ENCODE measurements at regions not wholly inside any gene's neighbourhood (a gene's known extent, or its start where the extent isn't known, plus 50 kb on each side); places are given as distances from the start of the nearest gene placed in this dataset.
"Not testable (repeated sequence)": the region's sequence is repeated elsewhere in the genome, so short reads cannot be mapped to it uniquely, and the experiment has no call there.

DNA sequence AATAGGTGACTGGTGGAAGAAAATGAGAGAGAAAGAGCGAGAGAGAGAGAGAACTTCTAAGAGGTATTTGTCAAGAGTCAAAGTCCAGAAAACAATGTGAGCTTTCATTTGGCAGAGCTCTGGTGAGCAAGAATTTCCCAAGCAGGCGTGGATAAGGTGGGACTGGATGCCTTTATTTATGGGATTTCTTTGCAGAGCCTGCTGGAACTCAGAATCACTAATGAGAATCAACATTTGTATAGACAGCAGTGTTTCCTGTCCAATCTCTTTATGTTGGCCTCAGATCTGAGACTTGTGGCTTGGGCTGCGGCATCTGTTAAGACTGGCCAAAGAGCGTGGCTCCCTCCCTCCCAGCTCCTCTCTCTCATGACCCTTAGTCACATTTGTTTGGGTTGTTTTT lies 67.9 kb upstream of the TBL1X start:
- TF ChIP-seq, protein P1, sequence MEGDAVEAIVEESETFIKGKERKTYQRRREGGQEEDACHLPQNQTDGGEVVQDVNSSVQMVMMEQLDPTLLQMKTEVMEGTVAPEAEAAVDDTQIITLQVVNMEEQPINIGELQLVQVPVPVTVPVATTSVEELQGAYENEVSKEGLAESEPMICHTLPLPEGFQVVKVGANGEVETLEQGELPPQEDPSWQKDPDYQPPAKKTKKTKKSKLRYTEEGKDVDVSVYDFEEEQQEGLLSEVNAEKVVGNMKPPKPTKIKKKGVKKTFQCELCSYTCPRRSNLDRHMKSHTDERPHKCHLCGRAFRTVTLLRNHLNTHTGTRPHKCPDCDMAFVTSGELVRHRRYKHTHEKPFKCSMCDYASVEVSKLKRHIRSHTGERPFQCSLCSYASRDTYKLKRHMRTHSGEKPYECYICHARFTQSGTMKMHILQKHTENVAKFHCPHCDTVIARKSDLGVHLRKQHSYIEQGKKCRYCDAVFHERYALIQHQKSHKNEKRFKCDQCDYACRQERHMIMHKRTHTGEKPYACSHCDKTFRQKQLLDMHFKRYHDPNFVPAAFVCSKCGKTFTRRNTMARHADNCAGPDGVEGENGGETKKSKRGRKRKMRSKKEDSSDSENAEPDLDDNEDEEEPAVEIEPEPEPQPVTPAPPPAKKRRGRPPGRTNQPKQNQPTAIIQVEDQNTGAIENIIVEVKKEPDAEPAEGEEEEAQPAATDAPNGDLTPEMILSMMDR (IDR thresholded peaks at IDR 0.05), result no peak
- no peak for DNase-seq
- Mint-ChIP-seq H3K4me3 (no peak overlapping the region), H3K27me3 (ENCODE audit: insufficient read depth) (peaks cover 2% of the 10 kb centered on the region), H3K36me3 (ENCODE audit: low read depth) (no peaks in the 10 kb centered on the region), H3K9me3 (no peaks in the 10 kb centered on the region), H3K27ac (no peak overlapping the region), H3K4me1 (ENCODE audit: low read depth) (peaks cover 6% of the 10 kb centered on the region)

- DNase-seq, result no peak
- Mint-ChIP-seq H3K4me1 (ENCODE audit: low read depth) (no peaks in the 10 kb centered on the region), H3K27ac (no peak overlapping the region), H3K27me3 (ENCODE audit: insufficient read depth) (peaks cover 6% of the 10 kb centered on the region; the same call in 1 of the 2 replicates), H3K4me3 (no peak overlapping the region), H3K9me3 (no peaks in the 10 kb centered on the region), H3K36me3 (ENCODE audit: low read depth) (no peaks in the 10 kb centered on the region)
- TF ChIP-seq, protein P1 (IDR thresholded peaks at IDR 0.05), result no peak
Measured at GRCh38 chrX:9401051-9401450, 63.8 kb upstream of the TBL1X start.

GRCh38 chrX:9403374-9403773 lies 61.5 kb upstream of the TBL1X start:
- Mint-ChIP-seq H3K27ac (no peak overlapping the region), H3K27me3 (ENCODE audit: insufficient read depth) (peaks cover 4% of the 10 kb centered on the region; the same call in 1 of the 2 replicates), H3K9me3 (no peaks in the 10 kb centered on the region), H3K4me1 (ENCODE audit: low read depth) (no peaks in the 10 kb centered on the region), H3K4me3 (no peak overlapping the region), H3K36me3 (ENCODE audit: low read depth) (no peaks in the 10 kb centered on the region)
- TF ChIP-seq, protein P1 (IDR thresholded peaks at IDR 0.05), result no peak
- DNase-seq, result no peak

GRCh38 chrX:9405635-9406034 lies 59.2 kb upstream of the TBL1X start:
- not testable (repeated sequence) for H3K4me1 Mint-ChIP-seq (ENCODE audit: low read depth); H3K27ac Mint-ChIP-seq; H3K9me3 Mint-ChIP-seq; H3K27me3 Mint-ChIP-seq (ENCODE audit: insufficient read depth); H3K36me3 Mint-ChIP-seq (ENCODE audit: low read depth); DNase-seq; H3K4me3 Mint-ChIP-seq

DNA sequence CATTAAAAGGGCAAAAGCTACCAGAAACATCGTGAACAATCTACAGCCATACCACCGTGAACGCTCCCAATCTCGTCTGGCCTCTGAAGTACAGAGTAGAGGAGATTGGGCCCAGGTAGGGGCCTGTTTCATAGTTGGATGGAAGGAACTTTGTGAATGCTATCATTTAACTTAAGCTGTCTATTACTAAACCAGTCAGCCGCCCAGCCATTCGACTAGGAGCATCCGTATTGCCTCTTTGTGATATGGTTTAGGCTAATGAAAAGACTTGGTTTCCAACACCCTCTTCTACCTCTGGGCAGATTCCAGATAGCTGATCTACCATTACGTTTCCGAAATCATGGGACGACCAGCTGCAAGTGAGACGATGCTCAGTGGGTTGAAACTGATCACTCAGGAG lies 54.0 kb upstream of the TBL1X start:
- not testable (repeated sequence) for DNase-seq; H3K4me1 Mint-ChIP-seq (ENCODE audit: low read depth); H3K4me3 Mint-ChIP-seq; H3K27ac Mint-ChIP-seq; H3K36me3 Mint-ChIP-seq (ENCODE audit: low read depth); H3K9me3 Mint-ChIP-seq; H3K27me3 Mint-ChIP-seq (ENCODE audit: insufficient read depth)

- not testable (repeated sequence) for H3K27ac Mint-ChIP-seq; H3K27me3 Mint-ChIP-seq (ENCODE audit: insufficient read depth); H3K4me3 Mint-ChIP-seq; H3K9me3 Mint-ChIP-seq; H3K4me1 Mint-ChIP-seq (ENCODE audit: low read depth); DNase-seq; H3K36me3 Mint-ChIP-seq (ENCODE audit: low read depth)
Measured at GRCh38 chrX:9411682-9412081, 53.2 kb upstream of the TBL1X start.

- H3K27ac Mint-ChIP-seq, result no peak overlapping the region
- no peaks in the 10 kb centered on the region for H3K9me3 Mint-ChIP-seq
- H3K4me3 Mint-ChIP-seq, result no peak overlapping the region
- H3K36me3 Mint-ChIP-seq (ENCODE audit: low read depth), result 0 out of 2 replicates have a peak, but pooled peaks cover 4% of the 10 kb centered on the region
- peaks cover 18% of the 10 kb centered on the region for H3K4me1 Mint-ChIP-seq (ENCODE audit: low read depth)
- peaks cover 4% of the 10 kb centered on the region; the same call in 1 of the 2 replicates for H3K27me3 Mint-ChIP-seq (ENCODE audit: insufficient read depth)
- TF ChIP-seq, protein P1 (IDR thresholded peaks at IDR 0.05), result no peak
- no peak for DNase-seq
Measured at GRCh38 chrX:9414416-9414815, 50.4 kb upstream of the TBL1X start.
